Heart right ventricle (tissue), 16 donors: ENCODE measurements at regions not wholly inside any gene's neighbourhood (a gene's known extent, or its start where the extent isn't known, plus 50 kb on each side); places are given as distances from the start of the nearest gene placed in this dataset.

Source experiments
- ATAC-seq, 8 donors: fragments of 200-7000 bp; cut with Tn5 transposase; one replicate each; pipeline ENCODE4 v1.9.1; 2020; ENCODE audit warnings: mild to moderate bottlenecking in 8 of 8, moderate library complexity in 8 of 8, moderate number of reproducible peaks in 1 of 8
- DNase-seq, 2 donors: peaks; one replicate each; pipeline ENCODE4 v3.0.0-alpha.2; 2020
- H3K27ac ChIP-seq, 10 donors: fragments of 200-600 bp; sonication (generic) in 2 of 10; one replicate each; pipeline versions ENCODE4 v1.5.0 to v1.8.0; 2020 to 2022; ENCODE audit warnings: mild to moderate bottlenecking in 3 of 10
- H3K27me3 ChIP-seq, 7 donors: fragments of 200-600 bp; one replicate each; pipeline ENCODE4 v1.8.0; 2021 to 2022; ENCODE audit warnings: mild to moderate bottlenecking in 2 of 7
- H3K36me3 ChIP-seq, 9 donors: fragments of 200-600 bp; sonication (generic) in 1 of 9; one replicate each; pipeline versions ENCODE4 v1.5.0 to v1.8.0; 2020 to 2022; ENCODE audit warnings: mild to moderate bottlenecking in 2 of 9
- H3K4me1 ChIP-seq, 9 donors: fragments of 200-600 bp; sonication (generic) in 1 of 9; one replicate each; pipeline versions ENCODE4 v1.5.0 to v1.8.0; 2020 to 2022; ENCODE audit warnings: mild to moderate bottlenecking in 4 of 9
- H3K4me3 ChIP-seq, 10 donors: fragments of 200-600 bp; sonication (generic) in 2 of 10; one replicate each; pipeline versions ENCODE4 v1.5.0 to v1.8.0; 2020 to 2022; ENCODE audit warnings: mild to moderate bottlenecking in 7 of 10, moderate library complexity in 2 of 10
- H3K9me3 ChIP-seq, 11 donors: fragments of 200-600 bp in 10 of 11; sonication (generic) in 2 of 11; one replicate each; pipeline versions ENCODE4 v1.5.0 to v1.8.0; 2013 to 2022; ENCODE audit warnings: mild to moderate bottlenecking in 2 of 11, control low read depth in 1 of 11, moderate library complexity in 1 of 11
- WGBS, 2 donors: extraction: QIAGEN DNeasy Blood & Tissue Kit; methylation state at CpG; one replicate each; pipeline ENCODE4 v1.1.7; 2013; ENCODE audit warnings: inconsistent platforms in 1 of 2; 5-methylcytosine and 5-hydroxymethylcytosine counted together
- intact Hi-C, 10 donors: fragments of 100-400 bp; cut with DNase I; formaldehyde crosslinking; loops; one replicate each; pipeline versions ENCODE4 v1.11.1 to v1.14.2; 2022
- TF ChIP-seq, protein P1 (sequence below), 9 donors: fragments of 200-600 bp; sonication (generic) in 2 of 9; IDR thresholded peaks; one replicate each; pipeline versions ENCODE4 v1.5.0 to v1.8.0; 2021 to 2022; ENCODE audit warnings: antibody characterized with exemption in 9 of 9, mild to moderate bottlenecking in 5 of 9, moderate library complexity in 1 of 9
- donor health status: Arrhythmogenic right ventricular cardiomyopathy.
- donor health status: ischemic (EF 13 %, LVEDD 7.1; RV severe dilation, severe dysfunction).
- donor health status: healthy with polysubstance abuse.
- donor health status: DM: no; HTN: yes; CAD: no.
- donor health status: DM: no; HTN: no; CAD: no.
- donor health status: ischemic (EF 25% LVEDD 6.9; RV normal size, moderate dysfunction).
- donor health status: ischemic (EF 25% LVEDD 5.7; RV mildly dilated, moderate dysfunction).
- donor health status: healthy.
- donor health status: DM: yes; HTN: yes; CAD: no.
- donor health status: Ischemic cardiomyopathy.
- donor health status: ischemic (EF 35%, LVEDD 5.7; RV mildly dilated, moderate dysfunction).
- donor health status: nonischemic (EF 11% LVEDD 7.7; RV severe dilation, severe dysfunction).
- donor health status: DM: yes; HTN: yes; CAD: no.
- donor health status: PGD.
- donor health status: ischemic (EF 29% LVEDD 5.4; RV normal size, mild dysfunction).
- donor health status: nonischemic (EF 23%, LVEDD 6.1; RV moderate dilation, normal function).

DNA sequence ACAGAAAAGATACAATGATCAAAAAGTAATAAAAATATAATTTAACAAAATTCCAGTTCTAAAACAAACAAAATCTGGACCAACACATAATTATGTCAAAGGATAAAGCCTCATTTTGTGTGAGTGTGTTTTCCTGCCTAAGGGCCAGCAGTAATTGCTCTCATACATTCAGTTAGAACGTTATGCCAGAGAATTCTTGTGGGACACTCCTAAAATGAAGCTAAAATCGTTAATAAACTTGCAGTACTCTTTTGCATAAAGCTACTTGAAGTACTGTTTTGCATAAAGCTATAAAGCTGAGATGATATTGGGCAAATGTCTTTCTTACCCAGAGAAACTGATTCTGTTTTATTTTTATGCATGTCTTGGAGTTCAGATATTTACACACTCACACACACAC, 1072.3 kb downstream of the MAT2B start:
- Histone ChIP-seq H3K27me3 (no peaks in the 10 kb centered on the region), H3K4me3 (no peak overlapping the region), H3K36me3 (no peaks in the 10 kb centered on the region), H3K4me1 (no peaks in the 10 kb centered on the region), H3K27ac (no peak overlapping the region), H3K9me3 (no peaks in the 10 kb centered on the region)
- 48 to 65% methylated on average over 2 of the region's 2 CpGs for WGBS, 2 donors
- DNase-seq (no peak), ATAC-seq (no peak)
- intact Hi-C loops, result no loop called here
- TF ChIP-seq, protein P1, sequence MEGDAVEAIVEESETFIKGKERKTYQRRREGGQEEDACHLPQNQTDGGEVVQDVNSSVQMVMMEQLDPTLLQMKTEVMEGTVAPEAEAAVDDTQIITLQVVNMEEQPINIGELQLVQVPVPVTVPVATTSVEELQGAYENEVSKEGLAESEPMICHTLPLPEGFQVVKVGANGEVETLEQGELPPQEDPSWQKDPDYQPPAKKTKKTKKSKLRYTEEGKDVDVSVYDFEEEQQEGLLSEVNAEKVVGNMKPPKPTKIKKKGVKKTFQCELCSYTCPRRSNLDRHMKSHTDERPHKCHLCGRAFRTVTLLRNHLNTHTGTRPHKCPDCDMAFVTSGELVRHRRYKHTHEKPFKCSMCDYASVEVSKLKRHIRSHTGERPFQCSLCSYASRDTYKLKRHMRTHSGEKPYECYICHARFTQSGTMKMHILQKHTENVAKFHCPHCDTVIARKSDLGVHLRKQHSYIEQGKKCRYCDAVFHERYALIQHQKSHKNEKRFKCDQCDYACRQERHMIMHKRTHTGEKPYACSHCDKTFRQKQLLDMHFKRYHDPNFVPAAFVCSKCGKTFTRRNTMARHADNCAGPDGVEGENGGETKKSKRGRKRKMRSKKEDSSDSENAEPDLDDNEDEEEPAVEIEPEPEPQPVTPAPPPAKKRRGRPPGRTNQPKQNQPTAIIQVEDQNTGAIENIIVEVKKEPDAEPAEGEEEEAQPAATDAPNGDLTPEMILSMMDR (IDR thresholded peaks at IDR 0.05), result no peak

DNA sequence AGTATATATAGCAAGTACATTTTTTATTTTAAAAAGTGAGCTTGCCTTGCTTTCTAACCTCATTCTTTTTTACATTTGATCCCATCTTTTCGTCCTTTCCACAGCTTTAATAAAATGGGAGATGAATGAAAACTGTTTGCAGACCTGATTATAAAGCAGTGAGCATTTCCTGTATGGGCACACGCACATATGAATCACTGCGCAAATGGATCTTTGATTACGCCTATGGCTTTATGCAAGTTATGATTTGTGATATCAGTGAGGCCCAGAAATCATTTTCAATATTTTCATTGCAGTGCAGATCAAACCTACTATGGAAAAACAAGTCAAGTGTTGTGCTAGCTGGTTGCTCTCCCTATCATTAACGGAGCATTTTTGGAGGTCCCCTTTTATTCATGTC, 1073.0 kb downstream of the MAT2B start:
- no peaks in the 10 kb centered on the region for H3K27me3 ChIP-seq
- intact Hi-C loops, result no loop called here
- TF ChIP-seq, protein P1 (IDR thresholded peaks at IDR 0.05), result no peak
- no peaks in the 10 kb centered on the region for H3K36me3 ChIP-seq
- H3K27ac ChIP-seq, result no peak overlapping the region
- WGBS, 2 donors, result 76 to 89% methylated on average over 5 of the region's 5 CpGs
- no peak overlapping the region for H3K4me3 ChIP-seq
- no peaks in the 10 kb centered on the region for H3K9me3 ChIP-seq
- H3K4me1 ChIP-seq, result no peaks in the 10 kb centered on the region
- ATAC-seq (no peak), DNase-seq (no peak)

DNA sequence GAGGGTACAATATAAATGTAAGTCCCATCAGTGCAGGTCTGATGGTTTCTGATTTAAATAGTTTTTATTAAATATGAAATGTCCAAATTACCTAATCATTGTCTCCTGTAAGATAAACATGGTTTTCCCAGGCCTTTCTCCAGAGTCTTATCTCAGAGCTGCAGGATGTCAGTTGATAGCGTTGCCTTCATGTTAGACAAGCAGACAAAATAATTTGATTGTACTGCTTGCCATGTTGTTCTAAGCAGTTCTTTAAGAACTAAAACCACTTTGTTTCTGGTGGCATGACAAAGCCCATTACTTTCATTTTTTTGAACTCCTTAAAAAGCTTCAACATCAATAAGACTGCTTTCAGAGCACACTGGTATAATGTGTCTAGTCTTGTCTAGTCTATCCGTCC, 1073.5 kb downstream of the MAT2B start:
- intact Hi-C loops, result no loop called here
- Histone ChIP-seq H3K27ac (no peak overlapping the region), H3K4me1 (no peaks in the 10 kb centered on the region), H3K9me3 (no peaks in the 10 kb centered on the region), H3K4me3 (no peak overlapping the region), H3K27me3 (no peaks in the 10 kb centered on the region), H3K36me3 (no peaks in the 10 kb centered on the region)
- WGBS, 2 donors, result 56 to 63% methylated on average over 2 of the region's 2 CpGs
- DNase-seq (no peak), ATAC-seq (no peak)
- TF ChIP-seq, protein P1 (IDR thresholded peaks at IDR 0.05), result no peak

DNA sequence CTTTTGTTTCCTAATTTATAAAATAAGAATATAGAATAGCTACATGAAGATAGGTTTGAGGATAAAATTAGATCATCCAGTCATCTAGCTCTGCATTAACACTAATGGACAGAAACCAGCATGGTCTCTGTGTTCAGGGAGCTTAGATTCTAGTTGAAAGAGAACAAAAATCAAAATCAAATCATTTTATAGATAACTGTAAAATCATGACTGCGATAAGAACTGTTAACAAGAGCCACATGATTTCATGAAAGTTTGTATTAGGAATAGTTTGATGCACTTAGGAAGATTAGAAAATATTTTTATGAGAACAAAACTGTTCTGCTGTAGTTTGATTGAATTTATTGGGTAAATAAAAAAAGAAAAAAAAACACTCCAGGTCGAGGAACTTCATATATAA, 1074.7 kb downstream of the MAT2B start:
- no peak overlapping the region for H3K4me3 ChIP-seq
- intact Hi-C loops, result no loop called here
- no peak for DNase-seq
- no peak overlapping the region for H3K27ac ChIP-seq
- TF ChIP-seq, protein P1 (IDR thresholded peaks at IDR 0.05), result no peak
- 70 to 81% methylated on average over 2 of the region's 2 CpGs for WGBS, 2 donors
- no peaks in the 10 kb centered on the region for H3K9me3 ChIP-seq
- H3K27me3 ChIP-seq, result no peaks in the 10 kb centered on the region
- no peaks in the 10 kb centered on the region for H3K36me3 ChIP-seq
- H3K4me1 ChIP-seq, result no peaks in the 10 kb centered on the region
- ATAC-seq, result no peak

DNA sequence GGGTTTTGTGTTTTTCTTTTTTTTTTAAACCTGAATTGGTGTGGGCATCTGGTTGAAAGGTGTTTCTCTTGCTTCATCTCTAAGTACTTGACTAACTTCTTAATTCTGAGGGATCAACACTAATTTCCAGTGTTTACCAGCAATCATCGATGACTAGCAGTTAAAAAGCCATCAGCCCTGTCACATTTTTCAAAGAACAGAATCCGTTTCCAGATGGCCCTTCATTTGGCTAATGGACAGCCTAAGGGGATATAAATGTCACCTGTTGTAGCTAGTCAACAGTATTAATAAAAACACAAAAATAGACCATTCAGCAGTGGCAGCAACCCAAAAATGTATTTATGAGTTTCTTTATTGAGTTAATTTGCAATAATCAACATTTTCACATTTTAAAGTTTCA, 1076.5 kb downstream of the MAT2B start:
- Histone ChIP-seq H3K4me1 (no peaks in the 10 kb centered on the region), H3K36me3 (no peaks in the 10 kb centered on the region), H3K9me3 (no peaks in the 10 kb centered on the region), H3K27ac (no peak overlapping the region), H3K27me3 (no peaks in the 10 kb centered on the region), H3K4me3 (no peak overlapping the region)
- intact Hi-C loops, result no loop called here
- no peak for ATAC-seq
- DNase-seq, result no peak
- WGBS, 2 donors, result 67 to 71% methylated on average over 2 of the region's 2 CpGs
- TF ChIP-seq, protein P1 (IDR thresholded peaks at IDR 0.05), result no peak
